ENCODE measurements at regions not wholly inside any gene's neighbourhood (a gene's known extent, or its start where the extent isn't known, plus 50 kb on each side); places are given as distances from the start of the nearest gene placed in this dataset.

DNA sequence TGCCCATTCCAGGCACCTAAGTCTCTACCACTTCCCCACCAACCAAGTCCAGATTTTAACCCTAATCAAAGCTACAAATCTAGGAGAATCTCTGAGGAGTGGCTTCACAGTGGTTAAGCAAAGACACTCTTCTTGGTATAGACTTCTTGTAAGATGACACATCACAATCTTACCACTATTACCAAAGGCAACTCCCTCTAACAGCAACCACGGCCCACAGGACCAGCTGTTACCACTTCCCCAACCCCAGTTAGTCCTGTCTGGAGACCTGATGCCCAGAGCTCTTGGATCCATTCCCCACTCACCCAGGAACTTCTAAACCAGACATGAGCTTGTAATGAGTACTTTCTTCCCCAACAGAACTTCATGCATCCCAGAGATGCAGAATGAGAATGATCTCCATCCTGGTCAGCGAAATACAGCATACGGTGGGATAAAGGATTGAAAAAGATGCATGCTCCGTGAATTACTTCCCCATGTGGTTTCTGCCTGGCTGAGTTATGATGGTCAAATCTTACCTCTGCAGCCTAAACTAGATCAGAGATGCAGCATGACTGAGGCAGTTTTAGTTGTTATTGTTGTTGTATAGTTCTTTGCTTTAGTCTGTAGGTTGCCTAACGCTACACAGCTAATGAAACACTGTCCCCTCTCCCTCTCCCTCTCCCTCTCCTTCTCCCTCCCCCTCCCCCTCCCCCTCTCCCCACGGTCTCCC, 87.7 kb upstream of the FOXN3 start:
- H3K27ac Mint-ChIP-seq (ENCODE audit: low read depth), result peak overlapping the region; percentile 4
- peaks cover 42% of the 10 kb centered on the region for H3K4me1 Mint-ChIP-seq
- peaks cover 11% of the 10 kb centered on the region for H3K36me3 Mint-ChIP-seq (ENCODE audit: insufficient read depth)
- ATAC-seq (replicated peaks; ENCODE audit: extremely low read depth, poor library complexity, severe bottlenecking) (peak; percentile 58), DNase-seq (ENCODE audit: low spot score in 2 of 2) (peak in 1 of 2 donors; percentile 11)
- no peaks in the 10 kb centered on the region for H3K9me3 Mint-ChIP-seq
- H3K4me3 Mint-ChIP-seq, result no peak overlapping the region
- H3K27me3 Mint-ChIP-seq, result no peaks in the 10 kb centered on the region

DNA sequence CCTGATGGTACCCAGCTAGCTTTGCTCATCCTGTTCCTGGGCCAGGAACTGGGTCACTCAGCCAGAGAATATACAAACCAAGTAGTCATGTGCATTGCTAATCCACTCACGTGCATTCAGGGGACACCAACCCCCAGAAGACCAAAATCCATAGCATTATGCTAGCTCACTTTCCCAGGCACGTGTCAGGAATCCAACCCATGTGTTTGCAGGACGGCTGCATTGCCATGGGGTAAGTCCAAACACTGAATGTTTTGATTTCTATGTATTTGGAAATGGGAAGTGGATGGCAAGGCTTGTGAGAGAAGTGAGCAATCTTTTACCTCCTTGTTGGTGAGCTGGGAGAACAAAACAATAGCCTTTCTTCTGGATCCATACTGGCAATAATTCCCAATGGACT, 87.1 kb upstream of the FOXN3 start:
- Mint-ChIP-seq H3K27me3 (no peaks in the 10 kb centered on the region), H3K4me3 (no peak overlapping the region), H3K27ac (ENCODE audit: low read depth) (peak overlapping the region; percentile 4), H3K4me1 (peaks cover 36% of the 10 kb centered on the region), H3K9me3 (no peaks in the 10 kb centered on the region), H3K36me3 (ENCODE audit: insufficient read depth) (peaks cover 11% of the 10 kb centered on the region)
- ATAC-seq (replicated peaks; ENCODE audit: extremely low read depth, poor library complexity, severe bottlenecking) (no peak), DNase-seq (ENCODE audit: low spot score in 2 of 2) (no peak)

DNA sequence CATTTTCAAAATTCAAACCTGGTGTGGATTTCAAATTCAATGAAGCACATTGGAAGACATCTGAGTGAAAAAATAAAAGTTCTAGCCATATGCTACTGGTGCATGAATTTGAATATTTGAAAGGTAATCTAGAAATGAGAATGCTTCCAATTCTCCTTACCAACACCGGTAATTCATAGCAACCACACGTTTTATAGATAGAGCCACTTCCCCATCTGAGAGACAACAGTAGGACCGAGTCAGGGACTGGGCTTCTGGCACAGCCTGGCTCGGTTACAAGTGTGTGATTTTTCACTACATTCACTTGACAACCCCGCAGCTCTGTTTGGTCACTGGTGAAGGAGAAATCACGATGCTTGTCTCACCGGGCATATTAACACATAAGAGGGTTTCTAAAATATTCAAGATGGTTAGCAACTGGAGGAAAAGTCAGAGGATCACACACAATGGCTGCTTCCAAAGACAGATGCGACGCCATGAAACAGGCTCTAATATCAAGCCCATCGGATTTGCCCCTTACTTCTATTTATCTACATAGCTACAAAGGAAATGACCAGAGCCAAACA, 86.5 kb upstream of the FOXN3 start:
- ATAC-seq (replicated peaks; ENCODE audit: extremely low read depth, poor library complexity, severe bottlenecking) (no peak), DNase-seq (ENCODE audit: low spot score in 2 of 2) (no peak)
- peaks cover 10% of the 10 kb centered on the region for H3K36me3 Mint-ChIP-seq (ENCODE audit: insufficient read depth)
- peaks cover 30% of the 10 kb centered on the region for H3K4me1 Mint-ChIP-seq
- peak overlapping the region; percentile 4 for H3K27ac Mint-ChIP-seq (ENCODE audit: low read depth)
- no peaks in the 10 kb centered on the region for H3K27me3 Mint-ChIP-seq
- H3K4me3 Mint-ChIP-seq, result no peak overlapping the region
- no peaks in the 10 kb centered on the region for H3K9me3 Mint-ChIP-seq

DNA sequence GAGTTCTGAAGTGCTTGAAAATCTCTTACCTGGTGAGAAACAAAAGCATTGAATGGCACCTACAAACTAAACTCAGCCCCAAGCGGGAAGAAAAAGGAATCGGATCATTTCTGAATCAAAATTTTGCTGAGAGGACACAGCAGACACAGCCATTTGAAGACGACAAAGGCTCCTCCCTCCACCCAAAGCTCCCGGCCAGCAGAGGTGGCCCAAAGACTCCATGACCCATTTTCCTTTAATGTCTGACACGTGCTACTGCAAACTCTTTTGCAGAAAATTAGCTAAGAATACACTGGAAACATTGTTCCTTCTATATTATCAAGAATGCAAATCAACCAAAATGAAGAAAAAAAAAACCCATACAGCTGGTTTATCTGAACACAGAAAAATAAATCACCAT, 85.9 kb upstream of the FOXN3 start:
- H3K27ac Mint-ChIP-seq (ENCODE audit: low read depth), result no peak overlapping the region

DNA sequence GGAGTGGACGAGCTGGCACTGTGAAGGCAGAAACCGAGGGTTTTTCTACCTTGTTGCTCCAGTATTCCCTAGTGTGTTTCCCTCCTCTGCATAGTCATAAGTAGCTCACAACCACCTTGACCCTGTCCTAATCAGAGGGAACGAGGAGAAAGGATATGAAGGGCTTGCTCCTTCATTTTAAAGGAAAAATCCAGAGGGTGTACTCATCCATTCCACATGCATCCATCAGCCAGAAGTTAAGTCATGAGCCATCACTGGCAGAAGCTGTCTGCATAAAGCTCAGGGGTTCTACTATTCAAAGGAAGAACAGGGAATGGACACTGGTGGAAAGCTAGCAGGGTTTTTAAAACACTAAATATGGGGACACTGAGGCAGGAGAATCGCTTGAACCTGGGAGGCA, 84.3 kb upstream of the FOXN3 start:
- Mint-ChIP-seq H3K9me3 (no peaks in the 10 kb centered on the region), H3K4me3 (no peak overlapping the region), H3K27me3 (no peaks in the 10 kb centered on the region), H3K4me1 (peaks cover 23% of the 10 kb centered on the region), H3K27ac (ENCODE audit: low read depth) (no peak overlapping the region), H3K36me3 (ENCODE audit: insufficient read depth) (peaks cover 7% of the 10 kb centered on the region)
- ATAC-seq (replicated peaks; ENCODE audit: extremely low read depth, poor library complexity, severe bottlenecking) (no peak), DNase-seq (ENCODE audit: low spot score in 2 of 2) (no peak)

More for the DNA sequence above, 85.9 kb upstream of the FOXN3 start:
- H3K9me3 Mint-ChIP-seq, result no peaks in the 10 kb centered on the region
- H3K36me3 Mint-ChIP-seq (ENCODE audit: insufficient read depth), result peaks cover 10% of the 10 kb centered on the region
- ATAC-seq (replicated peaks; ENCODE audit: extremely low read depth, poor library complexity, severe bottlenecking), result no peak
- no peak for DNase-seq (ENCODE audit: low spot score in 2 of 2)
- H3K4me3 Mint-ChIP-seq, result no peak overlapping the region
- H3K4me1 Mint-ChIP-seq, result peaks cover 24% of the 10 kb centered on the region
- no peaks in the 10 kb centered on the region for H3K27me3 Mint-ChIP-seq

DNA sequence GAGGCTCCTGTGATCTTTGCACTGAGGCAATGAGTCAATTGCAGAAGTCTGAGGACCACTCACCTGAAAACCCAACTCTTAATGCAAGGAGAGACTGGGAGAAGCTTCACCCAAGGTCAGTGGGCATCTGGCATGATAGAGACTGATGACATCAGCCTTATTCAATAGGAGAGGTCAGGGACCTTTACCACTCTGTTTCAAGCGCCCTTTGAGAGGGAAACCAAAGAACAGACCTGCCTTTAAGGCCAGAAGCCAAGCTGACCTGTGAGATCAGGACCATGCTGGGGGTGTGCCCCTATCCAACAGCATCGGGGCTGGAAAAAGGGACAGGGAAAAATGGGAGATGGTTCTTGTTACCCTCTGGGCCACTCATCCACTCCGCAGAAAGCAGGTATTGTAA, 83.3 kb upstream of the FOXN3 start:
- Mint-ChIP-seq H3K9me3 (no peaks in the 10 kb centered on the region), H3K36me3 (ENCODE audit: insufficient read depth) (peaks cover 9% of the 10 kb centered on the region), H3K4me3 (no peak overlapping the region), H3K27me3 (no peaks in the 10 kb centered on the region), H3K27ac (ENCODE audit: low read depth) (no peak overlapping the region), H3K4me1 (peaks cover 27% of the 10 kb centered on the region)
- no peak for DNase-seq (ENCODE audit: low spot score in 2 of 2)
- ATAC-seq (replicated peaks; ENCODE audit: extremely low read depth, poor library complexity, severe bottlenecking), result no peak

DNA sequence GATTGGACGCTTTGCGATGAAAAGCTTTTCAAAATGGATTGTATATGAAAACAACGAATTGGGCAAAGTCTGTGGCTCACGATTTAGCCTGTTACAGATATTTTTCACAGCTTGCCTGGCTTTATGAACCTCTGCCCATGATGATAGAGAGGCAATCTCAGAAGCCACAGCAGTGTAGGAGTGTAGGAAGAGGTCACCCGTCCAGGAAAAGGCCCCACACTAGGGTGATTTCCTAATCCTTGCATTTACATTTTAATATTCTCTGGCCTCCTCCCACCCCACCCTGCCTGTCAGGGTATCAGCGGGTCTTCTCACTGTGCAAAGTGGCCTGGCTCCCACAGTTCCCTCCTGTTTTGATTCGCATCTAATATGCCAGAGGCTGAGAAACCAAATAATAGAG, 81.8 kb upstream of the FOXN3 start:
- Mint-ChIP-seq H3K9me3 (no peaks in the 10 kb centered on the region), H3K4me3 (no peak overlapping the region)
- ATAC-seq (replicated peaks; ENCODE audit: extremely low read depth, poor library complexity, severe bottlenecking), result no peak

DNA sequence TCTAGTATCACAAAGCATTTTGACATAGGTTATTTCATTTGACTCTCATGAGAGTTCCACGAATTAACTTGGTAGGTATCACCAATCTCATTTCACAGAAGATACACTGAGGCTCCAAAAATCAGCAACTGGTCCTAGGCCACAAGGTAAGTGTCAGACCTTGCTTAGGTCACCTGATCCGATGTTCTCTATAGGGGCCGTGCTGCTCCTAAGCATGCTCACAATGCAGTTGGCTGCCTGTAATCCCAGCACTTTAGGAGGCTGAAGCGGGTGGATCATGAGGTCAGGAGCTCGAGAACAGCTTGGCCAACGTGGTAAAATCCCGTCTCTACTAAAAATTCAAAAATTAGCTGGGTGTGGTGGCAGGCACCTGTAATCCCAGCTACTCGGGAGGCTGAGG, 78.7 kb upstream of the FOXN3 start:
- H3K27ac Mint-ChIP-seq (ENCODE audit: low read depth), result no peak overlapping the region
- H3K4me3 Mint-ChIP-seq, result no peak overlapping the region
- no peak for ATAC-seq (replicated peaks; ENCODE audit: extremely low read depth, poor library complexity, severe bottlenecking)
- DNase-seq (ENCODE audit: low spot score in 2 of 2), result no peak
- H3K27me3 Mint-ChIP-seq, result no peaks in the 10 kb centered on the region
- H3K36me3 Mint-ChIP-seq (ENCODE audit: insufficient read depth), result peaks cover 6% of the 10 kb centered on the region
- H3K9me3 Mint-ChIP-seq, result no peaks in the 10 kb centered on the region
- peaks cover 36% of the 10 kb centered on the region for H3K4me1 Mint-ChIP-seq

More for the DNA sequence above, 81.8 kb upstream of the FOXN3 start:
- H3K4me1 Mint-ChIP-seq, result peaks cover 25% of the 10 kb centered on the region
- H3K36me3 Mint-ChIP-seq (ENCODE audit: insufficient read depth), result peaks cover 9% of the 10 kb centered on the region
- no peaks in the 10 kb centered on the region for H3K27me3 Mint-ChIP-seq
- no peak overlapping the region for H3K27ac Mint-ChIP-seq (ENCODE audit: low read depth)
- no peak for DNase-seq (ENCODE audit: low spot score in 2 of 2)

DNA sequence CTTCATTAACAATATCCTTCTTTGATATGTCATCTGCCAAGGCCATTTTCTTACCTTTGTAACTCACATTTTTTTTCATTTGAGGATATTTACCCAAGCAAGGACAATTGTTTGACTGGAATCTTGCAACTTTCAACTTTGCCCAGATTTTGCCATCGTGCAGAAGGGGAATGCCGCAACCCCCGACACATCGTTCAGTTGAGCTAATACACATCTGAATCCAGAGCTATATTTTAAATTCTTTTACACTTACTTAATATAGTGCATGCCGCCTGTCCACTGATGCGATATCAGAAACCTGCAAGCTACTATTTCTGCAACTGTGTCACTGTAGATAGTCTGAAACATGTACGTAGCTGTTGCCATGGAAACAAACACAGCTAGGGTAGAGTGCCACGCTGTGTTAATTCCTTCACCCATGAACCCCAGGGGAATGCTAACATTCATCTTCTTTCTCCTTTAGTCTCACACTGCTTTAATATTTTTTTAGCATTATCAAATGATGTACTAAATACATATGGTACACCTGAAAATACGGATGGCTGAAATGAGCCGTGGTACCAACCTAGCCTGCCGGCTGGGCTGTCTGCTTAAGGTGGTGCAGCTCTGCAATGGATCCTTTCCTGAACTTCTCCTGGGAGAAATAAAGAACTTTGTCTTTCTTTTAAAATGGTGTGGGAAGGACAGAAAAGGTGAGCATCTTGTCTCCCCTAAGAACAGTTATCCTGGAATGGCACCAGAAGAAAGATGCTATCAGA, 77.0 kb upstream of the FOXN3 start:
- H3K4me3 Mint-ChIP-seq, result no peak overlapping the region
- H3K9me3 Mint-ChIP-seq, result no peaks in the 10 kb centered on the region
- no peak for ATAC-seq (replicated peaks; ENCODE audit: extremely low read depth, poor library complexity, severe bottlenecking)
- peaks cover 36% of the 10 kb centered on the region for H3K4me1 Mint-ChIP-seq
- no peak overlapping the region for H3K27ac Mint-ChIP-seq (ENCODE audit: low read depth)
- no peak for DNase-seq (ENCODE audit: low spot score in 2 of 2)
- no peaks in the 10 kb centered on the region for H3K27me3 Mint-ChIP-seq
- H3K36me3 Mint-ChIP-seq (ENCODE audit: insufficient read depth), result peaks cover 5% of the 10 kb centered on the region

DNA sequence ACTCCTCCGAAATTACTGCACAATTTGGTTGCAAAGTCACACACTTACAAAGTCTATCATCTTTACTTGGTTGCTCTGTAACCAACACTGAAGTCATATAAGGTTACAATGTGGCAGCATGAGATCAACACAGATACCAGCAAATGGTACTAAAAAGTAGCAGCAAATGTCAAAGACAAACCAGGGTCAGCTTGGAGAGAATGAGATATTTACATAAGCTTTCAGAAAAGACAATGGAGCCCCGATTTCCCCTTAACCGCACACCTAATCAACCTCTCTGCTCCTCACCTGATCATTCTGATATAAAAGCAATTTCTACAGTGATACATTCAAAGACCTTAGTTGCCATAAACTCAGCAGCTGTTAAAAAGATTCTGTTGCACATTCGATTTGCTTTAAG, 76.4 kb upstream of the FOXN3 start:
- no peaks in the 10 kb centered on the region for H3K27me3 Mint-ChIP-seq
- no peak overlapping the region for H3K4me3 Mint-ChIP-seq
- H3K4me1 Mint-ChIP-seq, result peaks cover 36% of the 10 kb centered on the region
- DNase-seq (ENCODE audit: low spot score in 2 of 2), result no peak
- no peaks in the 10 kb centered on the region for H3K9me3 Mint-ChIP-seq
- ATAC-seq (replicated peaks; ENCODE audit: extremely low read depth, poor library complexity, severe bottlenecking), result no peak
- H3K27ac Mint-ChIP-seq (ENCODE audit: low read depth), result no peak overlapping the region
- peaks cover 5% of the 10 kb centered on the region for H3K36me3 Mint-ChIP-seq (ENCODE audit: insufficient read depth)

DNA sequence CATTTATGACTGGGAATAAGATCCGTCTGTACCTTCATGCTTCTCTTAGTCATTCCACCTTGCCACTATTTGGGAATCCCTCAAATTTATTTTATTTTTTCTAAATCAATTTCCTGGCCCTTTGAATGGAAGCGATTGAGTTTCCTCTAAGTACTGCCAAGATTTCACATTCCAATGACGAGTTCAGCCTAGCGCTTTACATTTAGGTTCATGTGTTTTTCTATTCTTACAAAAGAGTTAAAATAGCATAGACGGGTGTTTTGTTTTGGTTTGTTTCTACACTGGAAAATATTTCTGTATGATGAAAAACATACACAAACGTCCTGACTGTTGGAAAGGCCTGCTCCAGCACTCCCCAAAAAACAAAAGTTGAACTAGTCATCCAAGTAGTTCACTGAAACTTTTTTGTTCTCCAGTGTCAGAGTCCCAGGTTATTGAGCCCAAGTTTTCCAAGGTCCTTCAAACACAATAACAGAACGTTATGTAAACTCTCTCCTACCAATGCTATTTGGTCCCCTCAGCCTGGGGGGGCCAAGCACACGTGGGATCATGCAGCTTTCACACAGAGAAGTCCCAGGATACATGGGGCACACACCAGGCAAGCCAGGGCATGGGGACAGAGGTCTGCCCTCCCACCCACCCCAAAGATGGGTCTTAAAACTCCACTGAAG, 74.8 kb upstream of the FOXN3 start:
- peaks cover 45% of the 10 kb centered on the region for H3K4me1 Mint-ChIP-seq

DNA sequence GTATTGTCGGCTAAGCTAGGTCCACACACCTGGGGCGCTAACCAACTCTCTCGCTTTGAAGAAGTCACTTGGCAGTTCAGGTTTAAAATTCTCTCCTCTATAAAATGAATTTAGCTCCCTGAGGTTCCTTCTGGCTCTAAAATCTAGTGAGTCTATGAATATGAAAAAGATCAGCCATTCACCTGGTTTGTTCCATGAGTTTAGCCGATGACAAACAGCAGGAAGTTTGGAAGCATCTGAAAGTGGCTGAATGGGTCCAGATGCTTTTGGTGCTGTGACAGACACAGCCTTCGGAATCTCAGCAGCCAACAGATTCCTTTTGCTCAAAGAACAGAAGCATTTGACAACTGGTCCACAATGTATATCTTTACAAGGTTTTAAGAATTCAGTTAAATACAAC, 73.4 kb upstream of the FOXN3 start:
- peaks cover 6% of the 10 kb centered on the region for H3K36me3 Mint-ChIP-seq (ENCODE audit: insufficient read depth)
- H3K4me1 Mint-ChIP-seq, result peaks cover 49% of the 10 kb centered on the region
- ATAC-seq (replicated peaks; ENCODE audit: extremely low read depth, poor library complexity, severe bottlenecking), result no peak
- H3K4me3 Mint-ChIP-seq, result no peak overlapping the region
- no peaks in the 10 kb centered on the region for H3K9me3 Mint-ChIP-seq
- DNase-seq (ENCODE audit: low spot score in 2 of 2), result no peak
- no peak overlapping the region for H3K27ac Mint-ChIP-seq (ENCODE audit: low read depth)
- no peaks in the 10 kb centered on the region for H3K27me3 Mint-ChIP-seq

More for the DNA sequence above, 74.8 kb upstream of the FOXN3 start:
- H3K27ac Mint-ChIP-seq (ENCODE audit: low read depth), result no peak overlapping the region
- ATAC-seq (replicated peaks; ENCODE audit: extremely low read depth, poor library complexity, severe bottlenecking) (no peak), DNase-seq (ENCODE audit: low spot score in 2 of 2) (no peak)
- peaks cover 5% of the 10 kb centered on the region for H3K36me3 Mint-ChIP-seq (ENCODE audit: insufficient read depth)
- no peak overlapping the region for H3K4me3 Mint-ChIP-seq
- H3K27me3 Mint-ChIP-seq, result no peaks in the 10 kb centered on the region
- no peaks in the 10 kb centered on the region for H3K9me3 Mint-ChIP-seq
